HuH-7.5 (cell line): ENCODE measurements at regions not wholly inside any gene's neighbourhood (a gene's known extent, or its start where the extent isn't known, plus 50 kb on each side); places are given as distances from the start of the nearest gene placed in this dataset.
"Not testable (repeated sequence)": the region's sequence is repeated elsewhere in the genome, so short reads cannot be mapped to it uniquely, and the experiment has no call there.

ENCODE experiments used
- DNase-seq: peaks from one replicate; pipeline ENCODE4 v3.0.0; 2011; ENCODE audit warnings: low spot score

DNA sequence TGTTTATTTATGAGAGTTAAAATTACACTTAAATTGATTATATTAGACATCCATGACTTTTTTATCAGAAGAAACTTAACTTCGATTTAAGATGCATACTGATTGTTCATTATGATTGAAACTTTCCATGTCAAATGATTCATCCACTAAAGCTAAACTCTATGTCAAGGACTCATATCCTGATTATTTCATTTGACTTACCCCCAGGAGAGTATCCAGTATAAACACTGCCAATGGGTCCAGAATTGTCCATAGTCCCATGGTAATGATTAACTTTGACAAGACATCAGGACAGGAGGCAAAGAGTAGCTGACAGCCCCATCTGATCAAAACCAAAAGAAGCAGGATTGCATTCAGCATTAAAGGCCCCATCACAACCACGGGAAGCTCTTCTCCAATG, 709.9 kb downstream of the TFAP2A start:
- DNase-seq = no peak

DNA sequence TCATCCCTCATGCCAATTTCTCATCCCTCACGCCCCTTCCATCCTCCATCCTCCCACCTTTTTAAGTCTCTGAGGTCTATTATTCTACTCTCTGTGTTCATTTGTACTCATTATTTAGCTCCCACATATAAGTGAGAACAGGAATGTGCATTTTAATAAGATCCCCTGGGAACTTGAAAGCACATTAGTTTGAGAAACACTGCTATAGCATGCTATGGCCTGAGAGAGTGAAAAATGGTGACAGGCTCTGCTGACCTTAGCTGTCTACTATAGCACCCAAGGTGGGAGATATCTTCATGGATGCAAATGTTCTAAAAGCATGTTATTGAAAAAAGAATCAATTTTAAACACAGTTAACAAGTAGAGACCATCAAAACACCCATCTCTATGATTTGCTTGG, 712.0 kb downstream of the TFAP2A start:
- no peak for DNase-seq

DNA sequence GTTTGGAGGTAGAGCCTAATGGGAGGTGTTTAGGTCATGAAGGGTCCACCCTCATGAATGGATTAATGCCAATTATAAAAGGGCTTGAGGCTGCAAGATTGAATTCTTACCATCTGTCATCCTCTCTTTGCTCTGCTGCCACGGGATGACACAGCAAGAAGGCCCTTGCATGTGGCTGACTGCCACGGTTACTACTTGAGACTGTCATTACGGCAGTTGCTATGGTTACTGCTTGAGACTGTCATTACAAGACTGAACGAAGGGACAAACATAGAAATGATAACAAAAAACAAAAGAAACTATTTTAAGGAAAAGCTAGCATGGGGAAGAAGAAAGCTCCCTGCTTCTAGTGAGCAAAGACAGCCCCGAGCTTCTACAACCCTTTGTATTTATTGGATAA, 715.0 kb downstream of the TFAP2A start:
- no peak for DNase-seq

DNA sequence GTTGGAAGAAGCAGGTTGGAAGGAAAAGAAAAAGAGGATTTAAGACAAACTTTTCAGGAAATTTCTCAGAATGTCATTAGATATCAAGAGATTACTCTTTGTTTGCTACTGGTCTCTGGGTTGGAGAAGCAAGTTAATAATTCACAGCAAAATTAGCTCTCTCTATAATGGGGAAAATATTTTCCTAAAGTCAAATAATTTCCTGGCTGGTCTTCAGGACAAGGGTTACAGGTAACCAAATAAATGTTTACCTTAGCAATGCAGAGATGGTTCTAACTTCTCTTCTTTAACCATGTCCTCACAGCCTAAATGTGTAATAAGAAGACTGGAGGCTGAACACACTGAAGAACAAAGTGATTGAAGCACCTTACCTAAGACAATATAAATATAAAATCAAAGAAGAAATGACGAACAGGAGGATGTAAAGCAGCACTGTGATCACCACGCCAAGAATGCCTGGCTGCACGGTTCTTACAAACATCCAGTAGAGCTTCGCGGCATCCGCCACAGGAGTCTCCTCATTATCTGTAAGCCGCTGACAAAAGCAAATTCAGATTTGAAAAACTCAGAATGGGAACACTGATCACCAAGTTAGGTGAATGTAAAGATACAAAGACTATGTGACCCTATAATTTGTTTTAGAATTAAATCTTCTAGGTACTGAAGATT, 717.5 kb downstream of the TFAP2A start:
- DNase-seq = no peak

DNA sequence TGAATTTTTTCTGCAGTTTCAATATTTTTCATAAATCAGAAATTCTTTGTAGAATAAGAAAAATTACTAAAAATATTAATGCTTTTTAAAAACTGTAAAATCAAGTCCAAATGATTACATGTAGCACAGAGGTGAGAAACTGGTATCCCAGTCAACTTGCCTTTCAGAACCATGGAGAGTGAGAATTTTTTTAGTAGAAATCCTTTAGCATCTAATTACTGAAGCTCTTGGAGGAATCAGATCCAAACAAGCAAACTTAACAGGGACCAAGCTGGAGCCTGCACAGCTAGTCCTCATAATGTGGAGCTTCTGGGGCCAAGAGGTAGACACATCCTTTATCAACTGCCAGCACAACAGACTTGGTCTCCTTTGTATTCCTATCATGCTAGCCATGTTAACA, 724.5 kb downstream of the TFAP2A start:
- DNase-seq = no peak

DNA sequence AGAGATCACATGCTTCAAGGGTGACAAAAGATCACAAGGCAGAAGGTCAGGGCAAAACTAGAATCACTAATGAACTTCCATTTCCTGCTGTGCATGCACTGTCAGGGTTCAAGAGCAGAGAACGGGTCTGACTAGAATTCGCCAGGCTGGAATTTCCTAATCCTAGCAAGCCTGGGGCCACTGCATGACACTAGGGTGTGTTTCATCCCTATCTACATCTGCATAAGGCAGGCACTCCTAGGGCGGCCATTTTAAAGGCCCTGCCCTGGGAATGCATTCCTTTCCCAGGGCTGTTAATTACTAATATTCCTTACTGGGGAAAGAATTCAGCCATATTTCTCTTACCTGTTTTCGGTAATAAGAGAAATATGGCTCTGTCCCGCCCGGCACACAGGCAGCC, 734.1 kb downstream of the TFAP2A start:
- not testable (repeated sequence) for DNase-seq

DNA sequence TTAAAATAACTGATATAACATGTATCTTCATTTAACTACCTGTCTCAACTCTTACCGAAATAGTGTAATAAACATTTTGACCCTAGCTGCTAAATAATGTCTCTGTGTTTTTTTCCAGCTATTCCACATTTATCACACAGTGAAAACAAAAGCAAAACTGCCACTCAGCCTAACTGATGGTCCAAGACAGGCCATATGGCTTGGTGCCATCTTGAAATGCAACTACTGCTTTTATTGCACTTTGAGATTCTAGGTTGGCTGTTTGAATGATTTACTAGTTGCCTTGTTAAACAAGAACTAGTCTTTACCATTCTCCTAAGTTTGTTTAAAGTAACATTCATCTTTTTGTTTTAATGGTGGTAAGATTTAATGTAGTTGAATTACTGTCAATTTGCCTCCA, 739.8 kb downstream of the TFAP2A start:
- DNase-seq = no peak

DNA sequence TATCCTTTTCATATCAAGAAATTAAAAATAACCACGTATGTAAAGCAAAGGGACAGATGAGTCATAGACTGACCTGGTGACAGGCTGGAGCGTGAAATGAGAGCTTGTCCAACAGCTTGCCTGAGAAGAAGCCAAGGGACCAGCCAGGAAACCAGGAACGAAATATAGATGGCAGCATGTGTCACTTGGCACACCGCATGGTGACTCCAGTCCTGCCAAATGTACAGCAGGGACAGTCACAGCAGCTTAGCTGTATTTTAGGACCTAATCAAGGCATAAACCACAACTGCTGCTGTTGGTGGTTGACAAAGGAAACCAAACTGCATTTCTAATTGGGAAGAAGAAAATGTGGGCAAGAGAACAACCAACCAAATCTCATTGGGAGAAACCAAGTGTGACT, 755.0 kb downstream of the TFAP2A start:
- no peak for DNase-seq

DNA sequence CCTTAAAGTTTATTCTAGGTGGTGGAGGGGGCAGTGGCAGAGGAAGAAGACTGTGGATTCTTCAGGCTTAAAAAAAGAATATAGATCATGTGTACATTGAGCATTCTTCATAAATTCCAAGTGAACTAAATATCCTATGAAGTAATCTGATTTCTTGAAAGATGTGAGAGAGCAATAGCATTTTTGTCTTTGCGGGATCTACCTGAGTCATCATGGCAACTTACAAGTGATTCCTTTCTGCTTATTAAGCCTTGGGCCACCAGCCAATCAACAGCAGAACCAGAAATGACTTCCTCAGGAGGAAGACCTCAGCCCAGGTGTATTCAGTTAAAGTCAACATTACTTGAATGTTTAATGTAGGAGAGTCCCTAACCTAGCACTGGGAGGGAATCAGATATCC, 756.9 kb downstream of the TFAP2A start:
- DNase-seq = no peak

DNA sequence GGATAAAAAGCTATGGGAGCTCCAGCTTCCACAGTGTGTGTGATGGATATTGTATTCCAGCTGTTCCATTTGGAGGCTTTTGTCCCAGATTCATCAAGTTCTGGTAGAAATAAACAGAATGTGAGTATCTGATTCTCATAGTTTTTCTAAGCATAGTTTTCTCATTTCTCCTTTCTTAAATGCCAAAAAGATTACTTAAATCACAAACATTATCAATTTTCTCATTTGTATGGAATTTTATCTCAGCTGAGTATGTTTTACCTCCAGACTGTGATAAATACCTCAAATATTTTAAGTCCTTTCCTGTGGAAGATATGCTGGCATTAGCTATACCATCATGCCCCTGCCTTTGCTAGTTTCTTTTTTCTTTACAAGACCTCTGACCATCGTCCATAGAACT, 767.3 kb downstream of the TFAP2A start:
- no peak for DNase-seq

DNA sequence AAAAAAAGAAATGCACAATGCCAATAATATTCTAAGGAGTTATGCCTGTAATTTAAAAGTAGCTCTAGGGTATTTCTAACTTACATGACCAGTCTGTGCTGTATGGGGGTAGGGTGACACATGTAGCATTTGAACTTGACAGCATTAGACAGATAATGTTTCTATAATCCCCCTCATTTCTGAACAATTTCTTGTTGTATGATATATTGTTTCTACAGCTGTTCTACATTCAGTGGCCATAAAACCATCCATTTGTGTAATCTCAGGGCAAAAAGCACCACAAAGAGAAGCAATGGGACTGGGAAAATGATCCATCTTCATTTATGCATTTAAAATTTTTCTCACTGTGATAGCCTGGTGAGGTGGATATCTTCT, 767.8 kb downstream of the TFAP2A start:
- DNase-seq = no peak

DNA sequence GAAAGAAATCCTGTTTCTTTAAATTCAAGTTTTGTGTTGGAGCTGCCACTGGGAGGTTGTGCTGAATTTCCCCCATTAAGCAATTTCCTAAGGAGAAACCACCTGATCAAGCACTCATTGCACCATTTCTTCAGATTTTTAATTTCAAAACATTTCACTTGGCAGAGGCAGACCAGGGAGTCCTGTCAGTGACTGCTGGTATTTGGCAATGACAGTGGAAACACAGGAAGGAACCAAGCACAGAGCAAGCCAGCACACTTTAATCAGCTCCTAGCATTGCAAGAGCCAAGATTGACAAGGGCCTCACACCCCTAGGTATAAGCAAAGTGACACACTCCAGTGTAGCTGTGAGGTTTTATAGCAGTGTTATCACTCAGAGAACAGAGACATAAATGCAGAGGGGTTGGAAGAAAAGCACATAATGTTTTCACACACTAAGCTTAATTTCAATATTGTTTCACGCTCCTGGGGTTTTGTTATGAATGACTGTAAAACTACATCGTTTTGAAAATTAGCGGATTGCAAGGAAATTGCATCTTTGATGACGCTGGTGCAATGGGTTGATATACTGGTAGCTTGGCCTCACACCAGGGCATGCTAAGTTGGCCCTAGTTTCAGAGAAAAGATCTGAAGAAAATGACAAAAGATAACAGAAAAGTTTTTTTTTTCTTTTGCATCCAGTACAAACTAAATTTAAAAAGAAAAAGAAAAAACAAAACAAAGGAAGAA, 768.4 kb downstream of the TFAP2A start:
- no peak for DNase-seq

DNA sequence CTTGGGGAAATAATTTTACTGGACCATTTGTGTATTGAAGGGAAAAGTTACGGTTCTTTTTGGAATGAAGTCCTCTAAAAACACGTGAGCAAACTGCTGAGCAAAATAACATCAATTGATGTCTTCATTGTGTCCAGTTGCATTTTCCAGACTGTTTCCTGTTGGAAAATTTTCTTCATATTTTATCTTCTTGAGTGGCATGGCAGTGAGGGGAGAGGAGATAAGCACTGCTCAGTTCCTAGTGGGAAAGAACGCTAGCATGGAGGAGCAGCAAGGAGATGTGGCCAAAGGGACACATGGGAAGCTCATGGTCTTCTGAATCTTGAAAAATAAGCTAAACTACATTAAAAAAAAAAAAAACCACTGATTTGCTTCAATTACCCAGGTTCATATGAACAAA, 776.0 kb downstream of the TFAP2A start:
- DNase-seq = no peak

DNA sequence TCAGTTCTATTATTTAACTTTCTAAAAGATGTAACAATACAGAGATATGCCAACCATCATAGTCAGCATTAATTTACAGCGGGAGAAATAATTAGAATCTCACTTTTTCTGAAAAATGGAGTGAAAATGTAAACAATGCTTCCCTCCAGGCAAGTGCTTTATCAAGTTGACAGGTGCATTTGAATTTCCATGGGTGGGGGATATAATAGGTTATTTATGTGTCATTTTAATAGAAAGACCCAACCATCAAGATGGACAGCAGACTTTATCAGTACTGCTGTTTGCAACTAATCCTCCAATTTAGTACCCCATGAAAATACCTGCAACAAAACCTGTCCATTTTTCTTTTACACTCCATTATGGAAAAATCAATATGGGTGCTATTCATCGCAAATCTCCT, 780.1 kb downstream of the TFAP2A start:
- no peak for DNase-seq

DNA sequence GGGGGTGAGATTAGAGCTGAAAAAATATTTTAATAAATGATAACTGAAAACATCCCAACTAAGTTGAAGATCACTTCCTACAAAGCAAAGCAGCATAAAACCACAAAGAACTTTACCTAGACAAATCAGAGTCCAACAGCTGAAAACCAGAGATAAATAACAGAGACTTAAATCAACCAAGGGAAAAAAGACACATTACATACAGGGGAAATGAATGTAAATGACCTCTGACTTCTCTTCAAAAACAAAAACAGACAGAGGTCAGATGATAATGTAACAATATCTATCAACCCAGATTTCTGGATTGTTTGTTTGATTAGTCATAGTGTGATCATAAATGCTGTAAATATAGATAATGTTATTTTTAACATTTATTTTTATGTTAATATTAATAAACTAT, 782.8 kb downstream of the TFAP2A start:
- DNase-seq = no peak

DNA sequence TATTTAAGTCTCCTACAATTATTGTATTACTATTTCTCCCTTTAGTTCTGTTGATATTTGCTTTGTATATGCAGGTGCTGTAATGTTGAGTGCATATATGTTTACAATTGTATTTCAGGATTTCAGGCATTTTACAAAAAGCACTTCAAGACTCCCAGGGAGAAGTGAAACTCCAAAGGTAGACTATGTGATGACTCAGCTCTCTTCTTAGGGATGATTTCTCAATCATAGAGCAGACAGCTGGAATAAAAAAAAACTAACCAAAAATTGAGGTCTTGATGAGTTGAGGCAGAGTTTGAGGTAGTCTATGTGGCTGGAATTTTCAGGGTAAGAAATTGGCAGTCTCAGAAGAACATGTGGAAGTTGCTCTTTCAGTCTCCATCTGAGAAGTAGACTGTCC, 786.1 kb downstream of the TFAP2A start:
- no peak for DNase-seq

DNA sequence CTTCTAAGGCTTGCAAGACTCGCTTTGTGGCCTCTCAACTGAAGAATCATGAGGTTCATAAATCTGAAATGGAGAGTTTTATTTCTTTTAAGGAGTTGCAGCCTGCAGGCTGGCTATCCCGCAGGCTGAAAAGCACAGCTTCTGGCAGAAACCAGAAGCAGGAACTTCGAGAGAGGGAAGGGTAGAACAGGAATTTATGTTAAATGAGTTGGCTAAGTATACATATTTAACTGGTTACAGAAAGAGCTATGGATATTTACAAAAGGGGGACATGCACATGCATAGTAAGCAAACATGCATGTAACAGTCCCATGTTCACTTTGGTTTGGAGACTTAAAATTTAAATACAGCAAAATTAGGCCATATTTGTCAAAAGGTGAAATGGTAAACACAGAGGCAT, 787.0 kb downstream of the TFAP2A start:
- DNase-seq = no peak

DNA sequence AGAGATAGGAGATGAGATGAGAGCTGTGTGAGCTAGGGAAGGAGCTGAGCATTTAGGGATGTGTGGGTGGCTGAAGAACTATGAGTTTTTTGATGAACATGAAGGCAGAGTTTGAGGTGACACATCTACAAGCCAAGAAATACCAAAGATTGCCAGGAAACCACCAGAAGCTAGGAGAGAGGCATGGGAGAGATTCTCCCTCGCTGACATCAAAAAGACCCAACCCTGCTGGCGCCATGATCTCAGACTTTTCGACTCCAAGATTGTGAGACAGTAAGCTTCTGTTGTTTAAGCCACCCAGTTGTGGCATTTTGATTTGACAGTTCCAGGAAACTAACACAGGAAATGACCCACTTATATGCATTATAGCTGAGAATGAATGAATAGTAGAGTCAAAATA, 790.9 kb downstream of the TFAP2A start:
- DNase-seq = no peak

DNA sequence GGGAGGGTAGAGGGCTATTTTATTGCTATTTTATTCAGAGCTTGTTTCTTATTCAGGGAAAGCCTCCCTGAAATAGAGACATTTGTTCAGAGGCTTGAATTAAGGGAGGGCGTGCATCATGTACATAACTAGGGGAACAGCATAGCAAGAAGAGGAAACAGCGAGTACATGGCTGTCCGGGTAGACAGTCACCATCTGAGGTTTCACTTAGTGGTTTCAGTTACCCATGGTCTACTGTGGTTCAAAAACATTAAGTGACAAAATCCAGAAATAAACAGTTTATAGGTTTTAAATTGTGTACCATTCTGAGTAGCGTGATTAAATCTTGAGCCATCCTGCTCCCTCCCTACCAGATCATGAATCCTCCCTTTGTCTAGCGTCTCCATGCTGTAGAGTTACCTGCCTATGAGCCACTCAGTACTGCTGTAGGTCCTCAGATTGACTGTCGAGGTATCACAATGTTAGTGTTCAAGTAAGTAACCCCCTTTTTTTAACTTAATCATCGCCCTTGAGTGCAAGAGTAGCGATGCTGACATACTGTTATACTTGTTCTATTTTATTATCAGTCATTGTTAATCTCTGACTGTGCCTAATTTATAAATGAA, 791.5 kb downstream of the TFAP2A start:
- no peak for DNase-seq

DNA sequence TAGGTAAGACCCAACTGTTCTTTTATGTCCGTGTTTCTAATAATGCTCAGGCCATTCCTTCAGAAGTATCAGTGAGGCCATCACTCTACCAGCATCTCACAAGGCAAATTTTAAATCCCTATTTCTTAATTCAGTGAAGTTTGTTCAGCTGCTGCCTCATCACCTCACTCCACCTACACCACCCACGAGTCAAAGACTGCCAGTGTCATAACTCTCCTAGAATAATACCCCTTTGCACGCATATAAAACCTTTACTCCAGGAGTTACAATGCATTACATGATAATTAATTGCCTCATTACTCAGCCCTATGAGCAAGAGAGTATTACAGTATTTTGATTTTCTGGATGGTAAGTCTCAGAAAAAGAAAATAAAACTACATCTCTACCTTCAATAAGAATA, 793.6 kb downstream of the TFAP2A start:
- no peak for DNase-seq

DNA sequence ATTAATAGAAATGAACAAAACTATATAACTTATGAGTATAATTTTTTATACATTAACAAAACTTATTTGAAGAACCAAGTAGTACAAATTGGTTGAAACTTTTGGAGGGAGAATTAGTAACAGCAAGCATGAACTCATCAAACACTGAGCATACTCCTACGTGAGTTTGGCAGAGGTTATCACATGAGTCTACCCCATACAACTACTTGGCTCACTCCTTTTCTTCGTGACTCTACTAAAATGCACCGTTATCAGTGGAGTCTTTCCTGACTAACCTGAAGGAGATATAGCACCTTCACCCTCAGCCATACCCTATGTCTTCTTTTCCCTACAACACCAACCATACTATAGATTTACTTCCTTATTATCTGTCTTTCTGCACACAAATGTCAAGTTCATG, 794.2 kb downstream of the TFAP2A start:
- DNase-seq = no peak

DNA sequence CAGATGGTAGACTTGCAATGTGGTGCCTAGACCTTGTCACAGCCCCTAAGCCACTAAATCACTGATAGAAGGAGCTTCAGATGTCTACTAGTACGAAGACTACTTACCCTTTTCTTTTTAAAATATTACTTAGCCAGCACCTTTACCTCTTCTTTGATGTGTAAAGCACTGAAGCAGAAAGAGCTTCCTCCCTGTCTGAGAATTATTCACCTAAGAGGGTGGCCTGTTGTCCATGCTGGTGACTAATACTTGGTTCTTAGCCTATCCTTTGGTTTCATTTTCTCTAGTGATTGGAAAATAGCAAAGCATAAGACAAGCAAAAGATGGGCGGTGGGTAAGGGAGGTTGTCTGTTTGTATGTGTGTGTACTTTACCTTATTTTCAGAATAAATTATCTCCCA, 794.6 kb downstream of the TFAP2A start:
- DNase-seq = no peak

DNA sequence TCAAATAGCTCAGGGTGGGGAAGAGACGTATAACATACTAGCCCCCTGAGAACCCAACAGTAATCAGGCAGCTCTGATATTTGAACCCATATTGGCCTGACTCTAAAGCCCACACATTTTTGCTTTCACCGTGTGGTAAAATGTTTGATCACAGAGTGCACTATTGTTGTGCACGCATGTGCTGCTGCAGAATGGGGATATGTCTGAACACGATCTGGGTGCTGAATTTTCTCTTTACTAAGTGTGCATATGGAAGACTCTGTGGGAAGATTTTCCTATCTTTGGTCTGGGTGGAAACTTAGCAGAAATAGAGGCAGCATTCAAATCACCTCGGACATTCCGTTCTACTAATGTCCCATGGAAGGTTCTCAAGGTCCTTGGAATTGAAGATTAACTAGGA, 800.1 kb downstream of the TFAP2A start:
- no peak for DNase-seq

DNA sequence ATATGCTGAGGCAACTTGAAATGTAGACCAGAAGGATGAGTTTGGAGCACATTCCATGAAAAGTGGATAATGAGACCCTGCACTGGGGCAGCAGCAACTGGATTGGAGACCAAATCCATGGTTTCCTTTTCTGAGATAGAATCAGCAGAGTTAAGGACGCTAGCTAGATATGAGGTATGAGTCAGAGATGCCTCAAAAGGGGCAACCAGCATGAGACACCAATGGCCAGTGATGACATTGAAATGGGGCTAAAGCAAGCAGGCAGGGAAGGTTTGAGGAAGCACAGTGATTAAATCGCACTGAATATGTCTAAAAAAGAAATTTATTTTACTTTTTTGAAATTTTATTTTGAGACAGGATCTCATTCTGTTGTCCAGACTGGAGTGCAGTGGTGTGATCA, 802.4 kb downstream of the TFAP2A start:
- no peak for DNase-seq
